ENCODE measurements at regions not wholly inside any gene's neighbourhood (a gene's known extent, or its start where the extent isn't known, plus 50 kb on each side); places are given as distances from the start of the nearest gene placed in this dataset.

- no peak for TF ChIP-seq ZNF462 (CRISPR knock-in tag; IDR thresholded peaks at IDR 0.05)
- no peak for TF ChIP-seq CTCF (conservative IDR thresholded peaks at IDR 0.05; ENCODE audit: low read depth in 2 of 2)
- no peak for TF ChIP-seq NANOG (IDR thresholded peaks at IDR 0.05; ENCODE audit: borderline replicate concordance)
- no peak for TF ChIP-seq REST (IDR thresholded peaks at IDR 0.05; ENCODE audit: unreplicated experiment)
Observed at GRCh38 chr17:51439395-51440229, 179.3 kb downstream of the UTP18 start (continued).
